Stomach (tissue), 8 donors: ENCODE measurements at regions not wholly inside any gene's neighbourhood (a gene's known extent, or its start where the extent isn't known, plus 50 kb on each side); places are given as distances from the start of the nearest gene placed in this dataset.

Source experiments
- DNase-seq, 2 donors: peaks; one replicate each; pipeline versions ENCODE4 v3.0.0 to v3.0.0-alpha.2; 2013 to 2019
- H3K27ac ChIP-seq, 5 donors: fragments of 200-600 bp in 4 of 5; sonication (generic) in 4 of 5; one replicate each; pipeline ENCODE4 v1.5.1; 2013 to 2019; ENCODE audit warnings: mild to moderate bottlenecking in 1 of 5, moderate library complexity in 1 of 5
- H3K27me3 ChIP-seq, 3 donors: fragments of 200-600 bp; sonication (generic); one replicate each; pipeline ENCODE4 v1.5.1; 2017 to 2019; ENCODE audit warnings: mixed run types in 1 of 3
- H3K36me3 ChIP-seq, 4 donors: fragments of 200-600 bp; sonication (generic); 1 replicate in 3 of 4; 2 replicates in 1 of 4; pipeline ENCODE4 v1.5.1; 2016 to 2019
- H3K4me1 ChIP-seq, 4 donors: fragments of 200-600 bp; sonication (generic); one replicate each; pipeline ENCODE4 v1.5.1; 2016 to 2019
- H3K4me3 ChIP-seq, 4 donors: fragments of 200-600 bp; sonication (generic) in 3 of 4; one replicate each; pipeline ENCODE4 v1.5.1; 2016 to 2019; ENCODE audit warnings: mild to moderate bottlenecking in 1 of 4
- H3K9me3 ChIP-seq, 4 donors: fragments of 200-600 bp; sonication (generic); one replicate each; pipeline ENCODE4 v1.5.1; 2016 to 2019
- CTCF ChIP-seq, 7 experiments: fragments of 450-650 bp in 4 of 7; fragments of 200-600 bp in 3 of 7; sonication (generic) in 3 of 7; IDR thresholded peaks; one replicate each; pipeline ENCODE4 v1.5.1; 2016 to 2019; ENCODE audit warnings: antibody characterized with exemption in 7 of 7, control low read depth in 2 of 7, mild to moderate bottlenecking in 1 of 7
- EP300 ChIP-seq: sonication (generic); formaldehyde crosslinking; IDR thresholded peaks from one replicate; pipeline ENCODE4 v1.6.1; 2017; ENCODE audit warnings: antibody characterized with exemption
- POLR2A ChIP-seq, 4 donors: fragments of 450-650 bp; IDR thresholded peaks; one replicate each; pipeline ENCODE4 v1.6.1; 2016; ENCODE audit warnings: antibody characterized with exemption in 4 of 4, control low read depth in 2 of 4, mild to moderate bottlenecking in 1 of 4, moderate library complexity in 1 of 4
- POLR2AphosphoS5 ChIP-seq, 3 donors: sonication (generic); formaldehyde crosslinking; IDR thresholded peaks; one replicate each; pipeline ENCODE4 v1.6.1; 2016; ENCODE audit warnings: antibody characterized with exemption in 3 of 3
- WGBS, 5 donors: extraction: QIAGEN DNeasy Blood & Tissue Kit in 3 of 5; methylation state at CpG; one replicate each; pipeline versions ENCODE4 v1.1.5 to v1.1.7; 2013 to 2018; 5-methylcytosine and 5-hydroxymethylcytosine counted together
- intact Hi-C: fragments of 100-400 bp; cut with DNase I; formaldehyde crosslinking; loops from one replicate; pipeline ENCODE4 v1.15.1; 2023; ENCODE audit warnings: low total_unique reads
- donor health status: healthy with polysubstance abuse.
- donor health status: Bipolar disorder and iron deficiency.
- donor health status: healthy.

- 84 to 92% (median 90%) methylated on average over 6 of the region's 6 CpGs for WGBS, 5 donors
- Histone ChIP-seq H3K4me3 (no peak overlapping the region), H3K36me3 (no peaks in the 10 kb centered on the region), H3K4me1 (no peaks in the 10 kb centered on the region), H3K27ac (no peak overlapping the region), H3K27me3 (no peaks in the 10 kb centered on the region), H3K9me3 (peaks cover 0 to 14% (median 2%) of the 10 kb centered on the region in 4 donors)
- intact Hi-C loops, result no loop called here
- no peak for TF ChIP-seq CTCF (IDR thresholded peaks at IDR 0.05)
- no peak for DNase-seq
Observed at GRCh38 chr5:144017631-144018030, 152.8 kb downstream of the YIPF5 start.

GRCh38 chr5:144024090-144024489 lies 146.4 kb downstream of the YIPF5 start:
- H3K9me3 ChIP-seq, result peaks cover 0 to 10% (median 0%) of the 10 kb centered on the region in 4 donors
- no peak for TF ChIP-seq POLR2A (IDR thresholded peaks at IDR 0.05)
- no peak for DNase-seq

GRCh38 chr5:144024545-144024944 lies 145.9 kb downstream of the YIPF5 start:
- H3K36me3 ChIP-seq, result no peaks in the 10 kb centered on the region
- intact Hi-C loops, result no loop called here
- no peak overlapping the region for H3K27ac ChIP-seq
- no peak for DNase-seq
- peaks cover 0 to 10% (median 0%) of the 10 kb centered on the region in 4 donors for H3K9me3 ChIP-seq
- H3K27me3 ChIP-seq, result no peaks in the 10 kb centered on the region
- peaks cover 0 to 13% (median 0%) of the 10 kb centered on the region in 4 donors for H3K4me1 ChIP-seq
- no peak overlapping the region for H3K4me3 ChIP-seq
- TF ChIP-seq CTCF (IDR thresholded peaks at IDR 0.05), result no peak
- no peak for TF ChIP-seq EP300
- TF ChIP-seq POLR2AphosphoS5 (IDR thresholded peaks at IDR 0.05), result no peak
- TF ChIP-seq POLR2A (IDR thresholded peaks at IDR 0.05), result no peak

More at GRCh38 chr5:144024090-144024489, 146.4 kb downstream of the YIPF5 start:
- intact Hi-C loops, result no loop called here
- Histone ChIP-seq H3K27ac (no peak overlapping the region), H3K27me3 (no peaks in the 10 kb centered on the region), H3K36me3 (no peaks in the 10 kb centered on the region), H3K4me3 (no peak overlapping the region), H3K4me1 (peaks cover 0 to 12% (median 0%) of the 10 kb centered on the region in 4 donors)
- 85 to 97% (median 94%) methylated on average over 1 of the region's 1 CpG for WGBS, 5 donors

GRCh38 chr5:144026286-144026685 lies 144.2 kb downstream of the YIPF5 start:
- H3K4me3 ChIP-seq, result no peak overlapping the region
- H3K4me1 ChIP-seq, result peaks cover 0 to 13% (median 0%) of the 10 kb centered on the region in 4 donors
- H3K27ac ChIP-seq, result no peak overlapping the region
- WGBS, 5 donors, result 17 to 50% (median 32%) methylated on average over 1 of the region's 1 CpG
- H3K36me3 ChIP-seq, result no peaks in the 10 kb centered on the region
- H3K27me3 ChIP-seq, result no peaks in the 10 kb centered on the region
- peaks cover 0 to 6% (median 0%) of the 10 kb centered on the region in 4 donors for H3K9me3 ChIP-seq
- intact Hi-C loops, result no loop called here
- no peak for DNase-seq
- TF ChIP-seq EP300 (no peak), CTCF (IDR thresholded peaks at IDR 0.05) (no peak), POLR2AphosphoS5 (IDR thresholded peaks at IDR 0.05) (no peak), POLR2A (IDR thresholded peaks at IDR 0.05) (no peak)

- DNase-seq, result peak in 1 of 2 donors; percentile 81
- WGBS, 5 donors, result 12 to 23% (median 16%) methylated on average over 2 of the region's 2 CpGs
- peak overlapping the region in 1 of 5 donors; percentile 60 for H3K27ac ChIP-seq
- intact Hi-C loops, result no loop called here
- no peaks in the 10 kb centered on the region for H3K9me3 ChIP-seq
- no peak overlapping the region for H3K4me3 ChIP-seq
- H3K27me3 ChIP-seq, result no peaks in the 10 kb centered on the region
- peaks cover 0 to 26% (median 4%) of the 10 kb centered on the region in 4 donors for H3K4me1 ChIP-seq
- H3K36me3 ChIP-seq, result no peaks in the 10 kb centered on the region
- no peak for TF ChIP-seq POLR2A (IDR thresholded peaks at IDR 0.05)
- no peak for TF ChIP-seq EP300
- TF ChIP-seq POLR2AphosphoS5 (IDR thresholded peaks at IDR 0.05), result no peak
- TF ChIP-seq CTCF (IDR thresholded peaks at IDR 0.05), result no peak
Observed at GRCh38 chr5:144028058-144028457, 142.4 kb downstream of the YIPF5 start.
